ENCODE measurements at regions not wholly inside any gene's neighbourhood (a gene's known extent, or its start where the extent isn't known, plus 50 kb on each side); places are given as distances from the start of the nearest gene placed in this dataset.

DNA sequence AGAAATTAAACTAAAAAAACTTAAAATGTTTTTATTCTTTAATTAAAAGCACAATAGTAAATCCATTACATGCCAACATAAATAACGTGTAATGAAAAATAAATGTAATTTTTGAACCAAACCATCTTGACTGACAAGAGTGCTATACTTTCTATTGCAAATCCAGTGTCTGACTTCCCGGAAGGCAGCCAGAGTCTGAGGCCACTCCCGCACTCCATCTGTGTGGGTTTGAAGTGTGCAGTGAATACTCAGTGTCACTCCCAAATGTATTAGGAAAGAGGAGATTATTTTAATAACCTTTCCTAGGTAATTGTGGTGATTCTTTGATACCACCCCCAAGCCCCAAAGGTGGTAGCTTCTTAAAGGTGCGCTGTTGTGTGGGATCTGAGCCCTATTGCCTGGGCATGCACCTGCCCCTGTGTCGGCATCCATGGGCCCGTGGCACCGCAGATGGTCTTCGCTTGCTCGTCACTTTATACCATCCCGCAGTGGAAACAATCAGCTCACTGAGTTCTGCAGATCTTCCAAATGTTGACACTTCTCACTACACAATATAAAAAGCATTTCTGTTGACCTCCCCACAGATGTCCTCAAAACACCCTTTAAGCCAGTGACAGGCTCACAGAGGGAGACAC is 391.2 kb downstream of the THBS2 start:
- no peak overlapping the region for H3K4me3 ChIP-seq

DNA sequence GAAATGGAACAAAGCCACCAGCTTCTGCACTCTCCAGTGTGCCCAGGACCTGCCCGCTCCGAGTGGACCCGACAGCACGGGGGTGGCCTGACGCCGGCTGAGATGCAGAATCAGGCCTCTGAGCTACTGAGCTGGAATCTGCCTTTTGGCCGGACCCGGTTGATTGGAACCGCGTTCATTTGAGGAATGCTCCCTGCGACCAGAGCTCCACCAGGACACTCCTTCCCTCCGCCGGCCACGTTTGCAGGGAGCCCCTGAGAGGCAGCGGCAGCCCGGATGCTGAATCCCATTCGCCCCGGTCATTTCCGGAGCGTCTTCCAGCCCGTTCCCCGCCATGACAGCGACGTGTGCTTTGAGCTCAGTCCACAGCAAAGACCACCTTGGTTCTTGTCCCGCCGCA is 392.7 kb downstream of the THBS2 start:
- TF ChIP-seq, protein P1, sequence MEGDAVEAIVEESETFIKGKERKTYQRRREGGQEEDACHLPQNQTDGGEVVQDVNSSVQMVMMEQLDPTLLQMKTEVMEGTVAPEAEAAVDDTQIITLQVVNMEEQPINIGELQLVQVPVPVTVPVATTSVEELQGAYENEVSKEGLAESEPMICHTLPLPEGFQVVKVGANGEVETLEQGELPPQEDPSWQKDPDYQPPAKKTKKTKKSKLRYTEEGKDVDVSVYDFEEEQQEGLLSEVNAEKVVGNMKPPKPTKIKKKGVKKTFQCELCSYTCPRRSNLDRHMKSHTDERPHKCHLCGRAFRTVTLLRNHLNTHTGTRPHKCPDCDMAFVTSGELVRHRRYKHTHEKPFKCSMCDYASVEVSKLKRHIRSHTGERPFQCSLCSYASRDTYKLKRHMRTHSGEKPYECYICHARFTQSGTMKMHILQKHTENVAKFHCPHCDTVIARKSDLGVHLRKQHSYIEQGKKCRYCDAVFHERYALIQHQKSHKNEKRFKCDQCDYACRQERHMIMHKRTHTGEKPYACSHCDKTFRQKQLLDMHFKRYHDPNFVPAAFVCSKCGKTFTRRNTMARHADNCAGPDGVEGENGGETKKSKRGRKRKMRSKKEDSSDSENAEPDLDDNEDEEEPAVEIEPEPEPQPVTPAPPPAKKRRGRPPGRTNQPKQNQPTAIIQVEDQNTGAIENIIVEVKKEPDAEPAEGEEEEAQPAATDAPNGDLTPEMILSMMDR (IDR thresholded peaks at IDR 0.05) = no peak
- Histone ChIP-seq H3K4me1 (ENCODE audit: control insufficient read depth in 1 of 2, low read depth in 2 of 2) (no peaks in the 10 kb centered on the region), H3K4me3 (no peak overlapping the region), H3K27me3 (replicated peaks; ENCODE audit: insufficient read depth) (no peaks in the 10 kb centered on the region), H3K27ac (no peak overlapping the region), H3K36me3 (no peaks in the 10 kb centered on the region), H3K9me3 (no peaks in the 10 kb centered on the region)
- ATAC-seq (ENCODE audit: insufficient number of reproducible peaks, low FRiP score, low read depth) (no peak), DNase-seq (ENCODE audit: low spot score) (no peak)

More for the DNA sequence above, 391.2 kb downstream of the THBS2 start:
- Histone ChIP-seq H3K36me3 (no peaks in the 10 kb centered on the region), H3K9me3 (no peaks in the 10 kb centered on the region), H3K27me3 (replicated peaks; ENCODE audit: insufficient read depth) (no peaks in the 10 kb centered on the region), H3K27ac (no peak overlapping the region), H3K4me1 (ENCODE audit: control insufficient read depth in 1 of 2, low read depth in 2 of 2) (no peaks in the 10 kb centered on the region)
- ATAC-seq (ENCODE audit: insufficient number of reproducible peaks, low FRiP score, low read depth) (no peak), DNase-seq (ENCODE audit: low spot score) (no peak)
- TF ChIP-seq, protein P1 (IDR thresholded peaks at IDR 0.05) = no peak

DNA sequence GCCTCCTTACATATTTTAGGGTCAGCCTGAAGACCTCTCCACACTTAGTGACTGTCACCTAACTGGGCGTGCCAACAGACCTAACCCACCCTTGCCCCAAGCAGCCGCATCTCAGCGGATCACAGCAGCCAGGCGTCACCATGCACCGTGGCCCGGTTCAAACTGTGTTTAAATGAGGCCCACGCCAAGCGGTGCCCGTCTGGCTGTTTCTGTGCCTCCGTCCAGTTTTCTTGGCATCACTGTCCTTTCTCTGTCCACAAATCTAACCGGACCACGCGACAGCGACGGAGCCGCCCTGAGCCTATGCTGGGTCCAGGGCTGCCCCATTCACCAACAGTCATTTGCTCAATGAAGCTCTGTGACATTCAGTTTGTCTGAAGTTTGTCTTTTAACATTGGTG is 393.3 kb downstream of the THBS2 start:
- H3K9me3 ChIP-seq = no peaks in the 10 kb centered on the region
- H3K4me1 ChIP-seq (ENCODE audit: control insufficient read depth in 1 of 2, low read depth in 2 of 2) = no peaks in the 10 kb centered on the region
- H3K4me3 ChIP-seq = no peak overlapping the region
- no peaks in the 10 kb centered on the region for H3K36me3 ChIP-seq
- ATAC-seq (ENCODE audit: insufficient number of reproducible peaks, low FRiP score, low read depth) = no peak
- DNase-seq (ENCODE audit: low spot score) = no peak
- H3K27me3 ChIP-seq (replicated peaks; ENCODE audit: insufficient read depth) = no peaks in the 10 kb centered on the region
- TF ChIP-seq, protein P1 (IDR thresholded peaks at IDR 0.05) = no peak
- H3K27ac ChIP-seq = no peak overlapping the region

DNA sequence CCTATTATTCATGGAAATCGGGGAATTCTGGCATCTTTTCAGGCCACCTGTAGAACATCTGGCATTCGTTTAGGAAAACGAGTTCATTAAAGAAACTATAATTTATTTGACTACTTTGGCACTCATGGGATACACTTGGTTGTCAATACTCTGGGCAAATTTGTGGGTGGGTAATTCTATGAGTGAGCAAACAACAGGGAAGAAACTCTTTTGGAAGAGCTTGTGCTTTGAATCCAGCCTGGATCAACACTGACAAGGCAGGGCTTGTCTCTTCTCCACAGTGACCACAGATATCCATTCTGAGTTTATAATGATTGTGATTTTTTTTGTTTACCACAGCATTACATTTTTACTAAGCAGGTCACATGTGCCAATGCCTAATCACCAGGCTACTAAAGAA is 394.7 kb downstream of the THBS2 start:
- Histone ChIP-seq H3K4me3 (no peak overlapping the region), H3K27me3 (replicated peaks; ENCODE audit: insufficient read depth) (no peaks in the 10 kb centered on the region), H3K4me1 (ENCODE audit: control insufficient read depth in 1 of 2, low read depth in 2 of 2) (no peaks in the 10 kb centered on the region), H3K27ac (no peak overlapping the region), H3K9me3 (no peaks in the 10 kb centered on the region), H3K36me3 (no peaks in the 10 kb centered on the region)
- TF ChIP-seq, protein P1 (IDR thresholded peaks at IDR 0.05) = no peak
- DNase-seq (ENCODE audit: low spot score) (no peak), ATAC-seq (ENCODE audit: insufficient number of reproducible peaks, low FRiP score, low read depth) (no peak)

DNA sequence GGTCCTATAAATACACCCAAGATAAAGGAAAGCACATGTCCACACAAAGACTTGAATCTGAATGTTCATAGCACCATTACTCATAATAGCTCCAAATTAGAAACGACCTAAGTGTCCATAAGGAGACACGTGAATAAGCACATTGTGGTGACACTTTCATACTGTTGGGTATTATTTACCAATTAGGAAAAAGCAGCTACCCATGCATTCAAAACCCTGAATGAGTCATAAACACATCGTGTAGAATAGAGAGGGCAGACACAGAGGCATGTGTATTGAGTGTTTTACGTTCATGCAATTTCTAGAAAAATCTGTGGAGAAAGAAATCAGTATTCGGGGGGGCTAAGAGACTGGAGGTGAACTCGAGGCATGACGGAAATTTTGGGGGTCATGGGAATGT is 396.7 kb downstream of the THBS2 start:
- no peak for ATAC-seq (ENCODE audit: insufficient number of reproducible peaks, low FRiP score, low read depth)
- Histone ChIP-seq H3K36me3 (no peaks in the 10 kb centered on the region), H3K27me3 (replicated peaks; ENCODE audit: insufficient read depth) (no peaks in the 10 kb centered on the region), H3K9me3 (no peaks in the 10 kb centered on the region), H3K27ac (no peak overlapping the region), H3K4me1 (ENCODE audit: control insufficient read depth in 1 of 2, low read depth in 2 of 2) (peaks cover 0 to 6% of the 10 kb centered on the region in 2 donors), H3K4me3 (no peak overlapping the region)
- no peak for DNase-seq (ENCODE audit: low spot score)
- TF ChIP-seq, protein P1 (IDR thresholded peaks at IDR 0.05) = no peak

All from thoracic aorta (tissue), 2 donors.